ENCODE measurements at regions not wholly inside any gene's neighbourhood (a gene's known extent, or its start where the extent isn't known, plus 50 kb on each side); places are given as distances from the start of the nearest gene placed in this dataset.

GRCh38 chr2:67516362-67516761, 119.2 kb downstream of the ETAA1 start:
- Mint-ChIP-seq H3K9me3 (peaks cover 12% of the 10 kb centered on the region), H3K4me1 (ENCODE audit: unreplicated experiment) (peaks cover 41% of the 10 kb centered on the region), H3K27me3 (peaks cover 17% of the 10 kb centered on the region), H3K36me3 (peaks cover 10% of the 10 kb centered on the region), H3K4me3 (no peak overlapping the region), H3K27ac (no peak overlapping the region)
- DNase-seq (ENCODE audit: extremely low spot score, unreplicated experiment), result no peak
- TF ChIP-seq CTCF (conservative IDR thresholded peaks at IDR 0.05), result no peak

GRCh38 chr2:67516899-67517530, 119.9 kb downstream of the ETAA1 start:
- Mint-ChIP-seq H3K27ac (no peak overlapping the region), H3K27me3 (peaks cover 17% of the 10 kb centered on the region), H3K36me3 (peaks cover 10% of the 10 kb centered on the region), H3K4me1 (ENCODE audit: unreplicated experiment) (peaks cover 45% of the 10 kb centered on the region), H3K9me3 (peaks cover 12% of the 10 kb centered on the region), H3K4me3 (no peak overlapping the region)
- TF ChIP-seq CTCF (conservative IDR thresholded peaks at IDR 0.05), result no peak
- DNase-seq (ENCODE audit: extremely low spot score, unreplicated experiment), result no peak

GRCh38 chr2:67522148-67522547, 125.0 kb downstream of the ETAA1 start:
- Mint-ChIP-seq H3K4me1 (ENCODE audit: unreplicated experiment) (peaks cover 41% of the 10 kb centered on the region), H3K27ac (no peak overlapping the region), H3K4me3 (no peak overlapping the region), H3K36me3 (peaks cover 10% of the 10 kb centered on the region), H3K9me3 (peaks cover 16% of the 10 kb centered on the region), H3K27me3 (peaks cover 10% of the 10 kb centered on the region)
- TF ChIP-seq CTCF (conservative IDR thresholded peaks at IDR 0.05), result no peak
- no peak for DNase-seq (ENCODE audit: extremely low spot score, unreplicated experiment)

GRCh38 chr2:67524213-67524612, 127.1 kb downstream of the ETAA1 start:
- Mint-ChIP-seq H3K36me3 (peaks cover 4% of the 10 kb centered on the region), H3K4me1 (ENCODE audit: unreplicated experiment) (peaks cover 33% of the 10 kb centered on the region), H3K4me3 (no peak overlapping the region), H3K9me3 (peaks cover 7% of the 10 kb centered on the region), H3K27me3 (peaks cover 10% of the 10 kb centered on the region), H3K27ac (no peak overlapping the region)
- DNase-seq (ENCODE audit: extremely low spot score, unreplicated experiment), result no peak
- no peak for TF ChIP-seq CTCF (conservative IDR thresholded peaks at IDR 0.05)

GRCh38 chr2:67524777-67525176, 127.6 kb downstream of the ETAA1 start:
- TF ChIP-seq CTCF (conservative IDR thresholded peaks at IDR 0.05), result no peak
- no peak for DNase-seq (ENCODE audit: extremely low spot score, unreplicated experiment)
- no peak overlapping the region for H3K27ac Mint-ChIP-seq
- H3K4me1 Mint-ChIP-seq (ENCODE audit: unreplicated experiment), result peaks cover 33% of the 10 kb centered on the region
- peaks cover 7% of the 10 kb centered on the region for H3K9me3 Mint-ChIP-seq
- H3K4me3 Mint-ChIP-seq, result no peak overlapping the region
- H3K36me3 Mint-ChIP-seq, result no peaks in the 10 kb centered on the region
- H3K27me3 Mint-ChIP-seq, result peaks cover 6% of the 10 kb centered on the region

GRCh38 chr2:67526283-67526682, 129.2 kb downstream of the ETAA1 start:
- Mint-ChIP-seq H3K9me3 (peaks cover 4% of the 10 kb centered on the region), H3K36me3 (no peaks in the 10 kb centered on the region), H3K27ac (no peak overlapping the region), H3K4me1 (ENCODE audit: unreplicated experiment) (peaks cover 22% of the 10 kb centered on the region), H3K4me3 (no peak overlapping the region), H3K27me3 (no peaks in the 10 kb centered on the region)
- DNase-seq (ENCODE audit: extremely low spot score, unreplicated experiment), result no peak
- no peak for TF ChIP-seq CTCF (conservative IDR thresholded peaks at IDR 0.05)

Measured in type B pancreatic cell (in vitro differentiated cells).